Esophagus (tissue), 2 donors: ENCODE measurements at regions not wholly inside any gene's neighbourhood (a gene's known extent, or its start where the extent isn't known, plus 50 kb on each side); places are given as distances from the start of the nearest gene placed in this dataset.

ENCODE experiments used
- H3K27ac ChIP-seq, 2 donors: one replicate each; pipeline ENCODE4 v1.5.1; 2013; ENCODE audit warnings: low read depth in 2 of 2, mild to moderate bottlenecking in 2 of 2, inconsistent platforms in 1 of 2, low read length in 1 of 2, moderate library complexity in 1 of 2
- H3K27me3 ChIP-seq, 2 donors: one replicate each; pipeline ENCODE4 v1.6.1; 2013; ENCODE audit warnings: low read length in 2 of 2, control low read depth in 1 of 2, mild to moderate bottlenecking in 1 of 2; ENCODE audit not compliant: insufficient read depth in 2 of 2, control insufficient read depth in 1 of 2
- H3K36me3 ChIP-seq, 2 donors: one replicate each; pipeline ENCODE4 v1.6.1; 2013; ENCODE audit warnings: low read length in 1 of 2; ENCODE audit not compliant: control insufficient read depth in 2 of 2, insufficient read depth in 2 of 2
- H3K4me1 ChIP-seq, 2 donors: one replicate each; pipeline ENCODE4 v1.6.1; 2013; ENCODE audit warnings: low read length in 1 of 2; ENCODE audit not compliant: control insufficient read depth in 2 of 2, insufficient read depth in 2 of 2
- H3K4me3 ChIP-seq, 2 donors: one replicate each; pipeline ENCODE4 v1.5.1; 2013; ENCODE audit warnings: low read length in 2 of 2, mild to moderate bottlenecking in 2 of 2, low read depth in 1 of 2, moderate library complexity in 1 of 2
- H3K9me3 ChIP-seq, 2 donors: one replicate each; pipeline ENCODE4 v1.6.1; 2013; ENCODE audit warnings: mild to moderate bottlenecking in 2 of 2, low read depth in 1 of 2, low read length in 1 of 2, moderate library complexity in 1 of 2; ENCODE audit not compliant: control insufficient read depth in 2 of 2, insufficient read depth in 1 of 2
- WGBS, 2 donors: extraction: QIAGEN DNeasy Blood & Tissue Kit; methylation state at CpG; one replicate each; pipeline ENCODE4 v1.1.7; 2013; 5-methylcytosine and 5-hydroxymethylcytosine counted together
- donor health status: healthy with polysubstance abuse.
- donor health status: Bipolar disorder and iron deficiency.

GRCh38 chr2:19138264-19138825 is 220.1 kb downstream of the OSR1 start:
- 51% methylated on average over 4 of the region's 4 CpGs for WGBS, 2 donors
- no peaks in the 10 kb centered on the region for H3K9me3 ChIP-seq

GRCh38 chr2:19137433-19137832 is 221.0 kb downstream of the OSR1 start:
- Histone ChIP-seq H3K9me3 (no peaks in the 10 kb centered on the region), H3K27ac (no peak overlapping the region), H3K4me1 (no peaks in the 10 kb centered on the region), H3K27me3 (no peaks in the 10 kb centered on the region), H3K4me3 (no peak overlapping the region), H3K36me3 (no peaks in the 10 kb centered on the region)

More at GRCh38 chr2:19138264-19138825, 220.1 kb downstream of the OSR1 start:
- no peaks in the 10 kb centered on the region for H3K4me1 ChIP-seq
- no peaks in the 10 kb centered on the region for H3K27me3 ChIP-seq
- no peaks in the 10 kb centered on the region for H3K36me3 ChIP-seq
- H3K27ac ChIP-seq = no peak overlapping the region
- no peak overlapping the region for H3K4me3 ChIP-seq

- 92 to 96% methylated on average over 2 of the region's 2 CpGs for WGBS, 2 donors
- Histone ChIP-seq H3K27me3 (no peaks in the 10 kb centered on the region), H3K36me3 (no peaks in the 10 kb centered on the region), H3K27ac (no peak overlapping the region), H3K4me3 (no peak overlapping the region), H3K4me1 (no peaks in the 10 kb centered on the region), H3K9me3 (no peaks in the 10 kb centered on the region)
These were observed 225.5 kb downstream of the OSR1 start for GRCh38 chr2:19132967-19133366.

- no peak overlapping the region for H3K4me3 ChIP-seq
- H3K27me3 ChIP-seq = no peaks in the 10 kb centered on the region
- no peaks in the 10 kb centered on the region for H3K9me3 ChIP-seq
- no peaks in the 10 kb centered on the region for H3K36me3 ChIP-seq
- no peak overlapping the region for H3K27ac ChIP-seq
- no peaks in the 10 kb centered on the region for H3K4me1 ChIP-seq
- 68 to 82% methylated on average over 5 of the region's 5 CpGs for WGBS, 2 donors
These were observed 226.6 kb downstream of the OSR1 start for GRCh38 chr2:19131871-19132270.

GRCh38 chr2:19128148-19128547 is 230.3 kb downstream of the OSR1 start:
- WGBS, 2 donors = 76 to 78% methylated on average over 4 of the region's 4 CpGs
- Histone ChIP-seq H3K27me3 (no peaks in the 10 kb centered on the region), H3K27ac (no peak overlapping the region), H3K9me3 (no peaks in the 10 kb centered on the region), H3K36me3 (no peaks in the 10 kb centered on the region), H3K4me1 (no peaks in the 10 kb centered on the region), H3K4me3 (no peak overlapping the region)

- Histone ChIP-seq H3K27ac (no peak overlapping the region), H3K4me1 (no peaks in the 10 kb centered on the region), H3K4me3 (no peak overlapping the region), H3K9me3 (no peaks in the 10 kb centered on the region), H3K36me3 (no peaks in the 10 kb centered on the region), H3K27me3 (no peaks in the 10 kb centered on the region)
- whole genome bisulfite sequencing, 2 donors = 69 to 84% methylated on average over 3 of the region's 3 CpGs
These were observed 230.8 kb downstream of the OSR1 start for GRCh38 chr2:19127616-19128015.

GRCh38 chr2:19125901-19126680 is 232.3 kb downstream of the OSR1 start:
- WGBS, 2 donors = 81 to 84% methylated on average over 9 of the region's 9 CpGs
- Histone ChIP-seq H3K27me3 (no peaks in the 10 kb centered on the region), H3K4me3 (no peak overlapping the region), H3K27ac (no peak overlapping the region), H3K4me1 (no peaks in the 10 kb centered on the region), H3K36me3 (no peaks in the 10 kb centered on the region), H3K9me3 (no peaks in the 10 kb centered on the region)

- Histone ChIP-seq H3K4me3 (no peak overlapping the region), H3K36me3 (no peaks in the 10 kb centered on the region), H3K27ac (no peak overlapping the region), H3K4me1 (no peaks in the 10 kb centered on the region), H3K9me3 (no peaks in the 10 kb centered on the region), H3K27me3 (no peaks in the 10 kb centered on the region)
- 56 to 76% methylated on average over 5 of the region's 5 CpGs for WGBS, 2 donors
These were observed 234.3 kb downstream of the OSR1 start for GRCh38 chr2:19124135-19124534.

- Histone ChIP-seq H3K4me3 (no peak overlapping the region), H3K27me3 (no peaks in the 10 kb centered on the region), H3K36me3 (no peaks in the 10 kb centered on the region), H3K9me3 (no peaks in the 10 kb centered on the region), H3K27ac (no peak overlapping the region), H3K4me1 (no peaks in the 10 kb centered on the region)
- WGBS, 2 donors = 78 to 83% methylated on average over 2 of the region's 2 CpGs
These were observed 234.9 kb downstream of the OSR1 start for GRCh38 chr2:19123556-19123955.

- WGBS, 2 donors = 86 to 88% methylated on average over 1 of the region's 1 CpG
- Histone ChIP-seq H3K9me3 (no peaks in the 10 kb centered on the region), H3K4me1 (no peaks in the 10 kb centered on the region), H3K27ac (no peak overlapping the region), H3K36me3 (no peaks in the 10 kb centered on the region), H3K4me3 (no peak overlapping the region), H3K27me3 (no peaks in the 10 kb centered on the region)
These were observed 236.2 kb downstream of the OSR1 start for GRCh38 chr2:19122220-19122619.
